ENCODE measurements at regions not wholly inside any gene's neighbourhood (a gene's known extent, or its start where the extent isn't known, plus 50 kb on each side); places are given as distances from the start of the nearest gene placed in this dataset.
A peak's percentile ranks its signal among the peaks of the same experiment; 100 is the strongest.

DNA sequence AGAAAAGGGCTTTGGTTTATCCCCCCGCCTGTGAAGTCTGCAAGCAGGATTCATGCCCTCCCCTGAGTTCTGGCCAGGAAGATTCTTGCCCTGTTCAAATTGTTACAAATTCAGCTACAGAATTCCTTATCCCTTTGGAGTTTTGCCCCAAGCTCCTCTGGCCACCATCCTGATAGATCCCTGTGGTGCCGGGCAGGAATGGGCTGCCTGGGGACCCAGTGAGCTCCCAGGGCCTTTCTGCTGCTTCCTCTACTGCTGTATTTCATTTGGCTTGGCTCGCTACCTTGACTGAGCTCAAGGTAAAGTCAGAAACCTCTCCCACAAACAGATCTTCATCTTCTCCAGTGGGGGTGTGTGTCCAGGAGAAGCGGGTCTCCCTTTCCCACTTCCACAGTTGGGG lies 194.6 kb upstream of the NBEA start:
- no peak for DNase-seq (ENCODE audit: low read depth)
- Histone ChIP-seq H3K4me3 (ENCODE audit: low read depth, low read length) (no peak overlapping the region), H3K36me3 (ENCODE audit: control insufficient read depth, insufficient read depth, low read length) (no peaks in the 10 kb centered on the region), H3K27me3 (ENCODE audit: control insufficient read depth, insufficient read depth, low read length) (no peaks in the 10 kb centered on the region)
- no peak for TF ChIP-seq CTCF (IDR thresholded peaks at IDR 0.05; ENCODE audit: insufficient read depth, low read length, poor library complexity, severe bottlenecking)

DNA sequence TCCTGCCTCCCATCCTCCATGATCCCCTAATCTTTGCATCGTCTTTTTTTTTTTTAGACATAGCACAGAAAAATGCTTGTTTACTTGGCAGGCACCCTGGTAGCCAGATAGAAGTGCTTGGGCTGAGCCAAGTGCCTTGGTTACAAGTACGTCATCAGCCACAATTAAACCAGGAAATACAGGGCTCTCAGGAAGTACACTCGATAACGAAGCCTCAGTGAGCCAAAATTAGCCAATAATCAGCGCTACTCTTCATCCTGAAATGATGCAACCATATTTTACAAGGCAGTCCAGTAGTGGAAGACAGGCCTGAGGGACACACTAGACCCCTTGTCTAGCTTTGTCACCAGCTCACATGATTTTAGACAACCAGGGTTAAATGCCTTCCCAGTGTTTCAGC lies 194.0 kb upstream of the NBEA start:
- no peak for DNase-seq (ENCODE audit: low read depth)
- no peak for TF ChIP-seq CTCF (IDR thresholded peaks at IDR 0.05; ENCODE audit: insufficient read depth, low read length, poor library complexity, severe bottlenecking)
- no peaks in the 10 kb centered on the region for H3K36me3 ChIP-seq (ENCODE audit: control insufficient read depth, insufficient read depth, low read length)
- no peak overlapping the region for H3K4me3 ChIP-seq (ENCODE audit: low read depth, low read length)
- H3K27me3 ChIP-seq (ENCODE audit: control insufficient read depth, insufficient read depth, low read length), result no peaks in the 10 kb centered on the region

DNA sequence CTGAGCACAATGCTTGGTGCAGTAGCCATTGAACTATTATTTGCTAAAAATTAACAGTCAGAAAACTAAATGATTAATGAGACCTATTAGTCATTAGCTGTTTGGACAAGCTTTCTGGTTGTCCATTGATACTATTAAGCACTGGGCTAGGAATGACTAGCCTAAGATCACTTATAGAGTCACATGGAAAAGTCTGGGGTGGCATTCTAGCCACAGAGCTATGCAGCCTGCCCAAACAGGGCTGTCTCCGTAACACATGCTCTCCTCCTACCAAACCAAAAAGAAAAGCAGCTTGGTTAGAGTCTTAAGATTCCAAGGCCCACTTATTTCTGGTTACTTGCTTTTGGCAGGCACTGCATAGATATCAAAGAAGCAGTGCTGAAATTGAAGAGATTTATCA lies 193.5 kb upstream of the NBEA start:
- H3K4me3 ChIP-seq (ENCODE audit: low read depth, low read length), result no peak overlapping the region
- peak; percentile 62 for DNase-seq (ENCODE audit: low read depth)

DNA sequence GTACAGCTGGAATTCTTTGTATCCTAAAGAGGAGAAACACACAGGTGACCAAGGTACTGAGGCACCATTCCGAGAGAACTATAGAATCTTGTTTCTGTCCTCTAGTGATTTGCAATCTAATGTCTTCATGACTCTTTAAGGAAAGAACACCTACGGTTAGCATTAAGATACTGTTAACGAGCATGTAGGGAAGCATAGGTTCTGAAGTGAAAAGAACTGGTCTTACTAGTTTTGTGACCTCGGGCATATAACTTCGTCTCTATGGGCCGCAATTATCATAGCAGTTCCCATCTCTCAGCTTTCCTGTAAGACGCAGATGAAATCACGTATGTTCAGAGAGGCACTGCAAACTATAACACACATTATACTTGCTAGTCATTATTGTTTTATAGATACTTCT lies 193.0 kb upstream of the NBEA start:
- TF ChIP-seq CTCF (IDR thresholded peaks at IDR 0.05; ENCODE audit: insufficient read depth, low read length, poor library complexity, severe bottlenecking), result no peak
- Histone ChIP-seq H3K36me3 (ENCODE audit: control insufficient read depth, insufficient read depth, low read length) (no peaks in the 10 kb centered on the region), H3K4me3 (ENCODE audit: low read depth, low read length) (no peak overlapping the region), H3K27me3 (ENCODE audit: control insufficient read depth, insufficient read depth, low read length) (no peaks in the 10 kb centered on the region)
- no peak for DNase-seq (ENCODE audit: low read depth)

More for the DNA sequence above, 193.5 kb upstream of the NBEA start:
- TF ChIP-seq CTCF (IDR thresholded peaks at IDR 0.05; ENCODE audit: insufficient read depth, low read length, poor library complexity, severe bottlenecking), result no peak
- Histone ChIP-seq H3K36me3 (ENCODE audit: control insufficient read depth, insufficient read depth, low read length) (no peaks in the 10 kb centered on the region), H3K27me3 (ENCODE audit: control insufficient read depth, insufficient read depth, low read length) (no peaks in the 10 kb centered on the region)

- Histone ChIP-seq H3K4me3 (ENCODE audit: low read depth, low read length) (peak overlapping the region; percentile 30), H3K27me3 (ENCODE audit: control insufficient read depth, insufficient read depth, low read length) (no peaks in the 10 kb centered on the region), H3K36me3 (ENCODE audit: control insufficient read depth, insufficient read depth, low read length) (no peaks in the 10 kb centered on the region)
- DNase-seq (ENCODE audit: low read depth), result no peak
- TF ChIP-seq CTCF (IDR thresholded peaks at IDR 0.05; ENCODE audit: insufficient read depth, low read length, poor library complexity, severe bottlenecking), result no peak
Observed at GRCh38 chr13:34750078-34750931, 191.8 kb upstream of the NBEA start.

DNA sequence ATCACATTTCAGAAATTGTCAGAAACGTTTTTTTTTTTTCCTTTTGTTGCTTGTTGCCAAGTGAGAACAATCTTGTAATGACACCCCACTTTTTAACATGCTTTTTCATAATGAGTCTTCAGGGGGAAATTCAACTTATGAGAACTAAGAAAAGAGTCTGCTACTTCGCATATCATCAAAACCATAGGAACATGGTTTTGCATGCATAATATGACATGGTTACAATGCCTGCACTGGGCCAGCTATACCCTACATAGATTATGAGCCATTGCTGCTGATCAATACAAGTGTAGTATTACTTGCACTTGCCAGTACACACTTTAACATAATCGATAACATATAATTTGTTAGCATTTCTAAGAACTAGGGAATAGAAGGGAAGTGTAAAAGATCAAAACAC lies 191.0 kb upstream of the NBEA start:
- Histone ChIP-seq H3K36me3 (ENCODE audit: control insufficient read depth, insufficient read depth, low read length) (no peaks in the 10 kb centered on the region), H3K4me3 (ENCODE audit: low read depth, low read length) (no peak overlapping the region), H3K27me3 (ENCODE audit: control insufficient read depth, insufficient read depth, low read length) (no peaks in the 10 kb centered on the region)
- no peak for TF ChIP-seq CTCF (IDR thresholded peaks at IDR 0.05; ENCODE audit: insufficient read depth, low read length, poor library complexity, severe bottlenecking)
- DNase-seq (ENCODE audit: low read depth), result no peak

Measured in kidney epithelial cell (primary cell).